ENCODE measurements at regions not wholly inside any gene's neighbourhood (a gene's known extent, or its start where the extent isn't known, plus 50 kb on each side); places are given as distances from the start of the nearest gene placed in this dataset.
A peak's percentile ranks its signal among the peaks of the same experiment; 100 is the strongest.

DNA sequence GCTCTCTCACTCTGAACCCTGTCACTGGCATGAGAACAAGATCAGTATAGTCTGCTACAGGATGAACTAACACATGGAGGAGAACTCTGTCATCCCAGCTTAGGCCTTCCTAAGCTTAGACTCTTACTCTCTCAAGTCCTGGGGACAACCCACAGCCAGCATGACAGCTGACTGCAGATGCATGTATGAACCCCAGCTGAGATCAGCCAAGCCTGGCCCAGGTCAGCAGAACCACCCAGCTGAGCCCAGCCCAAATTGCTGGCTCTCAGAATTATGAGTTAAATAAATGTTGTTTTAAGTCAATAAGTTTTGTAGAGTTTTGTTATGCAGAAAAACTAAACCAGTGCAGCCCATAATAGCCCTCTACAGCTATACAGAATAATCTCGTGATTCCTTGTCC lies 287.3 kb downstream of the TNS1 start:
- H3K4me3 ChIP-seq, result no peak overlapping the region
- H3K36me3 ChIP-seq, result peaks cover 0 to 3% (median 0%) of the 10 kb centered on the region in 9 donors
- H3K27me3 ChIP-seq, result no peaks in the 10 kb centered on the region
- ATAC-seq, result no peak
- 64 to 77% methylated on average over 1 of the region's 1 CpG for WGBS, 2 donors
- TF ChIP-seq, protein P1, sequence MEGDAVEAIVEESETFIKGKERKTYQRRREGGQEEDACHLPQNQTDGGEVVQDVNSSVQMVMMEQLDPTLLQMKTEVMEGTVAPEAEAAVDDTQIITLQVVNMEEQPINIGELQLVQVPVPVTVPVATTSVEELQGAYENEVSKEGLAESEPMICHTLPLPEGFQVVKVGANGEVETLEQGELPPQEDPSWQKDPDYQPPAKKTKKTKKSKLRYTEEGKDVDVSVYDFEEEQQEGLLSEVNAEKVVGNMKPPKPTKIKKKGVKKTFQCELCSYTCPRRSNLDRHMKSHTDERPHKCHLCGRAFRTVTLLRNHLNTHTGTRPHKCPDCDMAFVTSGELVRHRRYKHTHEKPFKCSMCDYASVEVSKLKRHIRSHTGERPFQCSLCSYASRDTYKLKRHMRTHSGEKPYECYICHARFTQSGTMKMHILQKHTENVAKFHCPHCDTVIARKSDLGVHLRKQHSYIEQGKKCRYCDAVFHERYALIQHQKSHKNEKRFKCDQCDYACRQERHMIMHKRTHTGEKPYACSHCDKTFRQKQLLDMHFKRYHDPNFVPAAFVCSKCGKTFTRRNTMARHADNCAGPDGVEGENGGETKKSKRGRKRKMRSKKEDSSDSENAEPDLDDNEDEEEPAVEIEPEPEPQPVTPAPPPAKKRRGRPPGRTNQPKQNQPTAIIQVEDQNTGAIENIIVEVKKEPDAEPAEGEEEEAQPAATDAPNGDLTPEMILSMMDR (IDR thresholded peaks at IDR 0.05), result no peak
- H3K27ac ChIP-seq, result peak overlapping the region in 3 of 10 donors; percentile 69 to 79 (median 69)
- no peak for DNase-seq
- H3K4me1 ChIP-seq, result peaks cover 0 to 26% (median 20%) of the 10 kb centered on the region in 9 donors
- intact Hi-C loops (cut with DNase I), result loop anchor here in 6 of 10 donors (10.0 kb wide), 7 partner anchors 191 to 1031 kb away; partner anchors contain the start of gene IGFBP5 (in 1 of the 6)
- H3K9me3 ChIP-seq, result peaks cover 0 to 8% (median 0%) of the 10 kb centered on the region in 11 donors

DNA sequence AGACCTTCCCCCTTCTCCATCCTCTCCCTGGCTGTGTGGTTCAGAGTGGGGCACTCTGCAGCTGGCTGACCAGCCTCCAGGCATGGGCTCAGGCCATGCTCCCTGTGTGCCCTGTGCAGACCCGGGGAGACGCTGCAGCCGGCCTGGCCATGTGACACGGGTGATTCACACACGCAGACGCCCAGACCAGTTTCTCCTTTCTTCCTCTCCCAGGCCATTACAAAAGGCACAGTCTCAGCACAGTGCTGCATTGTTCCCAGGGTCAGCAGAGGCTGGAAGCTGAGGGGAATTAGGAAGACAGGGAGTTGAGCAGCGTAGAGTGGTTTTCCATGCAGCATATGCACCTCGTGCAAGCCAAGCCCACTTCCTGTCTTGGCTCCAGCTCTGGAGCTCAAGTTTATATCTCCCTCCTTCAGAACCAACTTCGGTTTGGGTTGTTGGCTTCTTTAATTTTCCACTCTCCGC lies 288.5 kb downstream of the TNS1 start:
- Histone ChIP-seq H3K4me3 (no peak overlapping the region), H3K4me1 (peaks cover 0 to 26% (median 20%) of the 10 kb centered on the region in 9 donors), H3K27me3 (no peaks in the 10 kb centered on the region), H3K36me3 (peaks cover 0 to 3% (median 0%) of the 10 kb centered on the region in 9 donors), H3K27ac (peak overlapping the region in 8 of 10 donors; percentile 19 to 82 (median 62)), H3K9me3 (peaks cover 0 to 8% (median 0%) of the 10 kb centered on the region in 11 donors)
- intact Hi-C loops (cut with DNase I), result loop anchor here (5.0 to 10.0 kb wide), 14 partner anchors 62 to 1197 kb away; partner anchors contain the start of gene IGFBP5 (in 5 of the 10)
- WGBS, 2 donors, result 38 to 63% methylated on average over 10 of the region's 10 CpGs
- DNase-seq (peak; percentile 58 to 61), ATAC-seq (peak; percentile 65 to 89 (median 82))
- TF ChIP-seq, protein P1 (IDR thresholded peaks at IDR 0.05), result no peak

DNA sequence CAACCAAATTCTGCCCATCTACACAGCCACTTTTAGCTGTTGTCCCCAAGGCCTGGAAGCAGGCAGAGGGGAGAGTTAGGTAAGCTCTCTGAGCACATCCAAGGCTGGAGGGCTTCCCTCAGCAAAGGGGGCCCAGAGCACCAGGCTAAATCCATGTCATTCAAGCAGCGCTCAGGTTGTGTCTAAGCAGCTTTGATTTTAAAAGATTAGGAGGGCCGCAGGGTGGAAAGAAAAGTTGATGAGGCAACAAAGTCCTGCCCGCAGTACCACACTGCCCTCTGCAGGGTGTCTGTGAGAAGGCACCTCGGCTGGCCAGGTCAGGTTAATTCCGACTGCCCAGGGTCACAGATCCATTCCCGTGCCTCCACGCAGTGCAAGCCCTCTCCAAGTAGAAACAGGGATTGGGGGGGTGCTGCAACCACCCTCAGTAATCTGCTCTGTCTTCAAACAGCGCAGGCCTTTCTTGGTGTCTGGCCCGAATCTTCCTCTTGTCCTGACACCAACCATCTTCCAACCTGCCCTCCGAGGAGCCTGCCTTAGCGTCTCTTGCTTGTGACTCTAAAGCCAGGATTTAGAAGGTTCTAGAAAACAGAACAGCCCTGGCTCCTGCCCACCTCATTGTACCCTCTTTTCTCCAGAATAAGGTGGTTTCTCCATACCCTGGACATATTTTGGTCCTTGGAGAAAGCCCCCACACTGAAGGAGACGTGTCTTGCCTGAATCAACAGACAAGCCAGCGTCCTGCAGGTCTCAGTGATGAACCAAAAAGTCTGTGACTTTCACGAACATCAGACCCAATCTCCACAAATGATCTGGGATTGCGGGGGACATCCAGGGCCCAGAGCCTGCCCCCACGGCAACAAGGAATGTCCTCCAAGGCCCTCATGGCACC lies 289.2 kb downstream of the TNS1 start:
- Histone ChIP-seq H3K9me3 (peaks cover 0 to 8% (median 0%) of the 10 kb centered on the region in 11 donors), H3K4me1 (peaks cover 0 to 26% (median 20%) of the 10 kb centered on the region in 9 donors), H3K4me3 (no peak overlapping the region), H3K27me3 (no peaks in the 10 kb centered on the region), H3K27ac (peak overlapping the region in 9 of 10 donors; percentile 12 to 82 (median 56)), H3K36me3 (peaks cover 0 to 3% (median 0%) of the 10 kb centered on the region in 9 donors)
- intact Hi-C loops (cut with DNase I), result loop anchor here (2.0 to 10.0 kb wide), 16 partner anchors 61 to 1196 kb away; partner anchors contain the start of gene IGFBP5 (in 5 of the 10)
- peak; percentile 76 to 88 (median 84) for ATAC-seq
- TF ChIP-seq, protein P1 (IDR thresholded peaks at IDR 0.05), result peak; percentile 86 to 99 (median 98)
- peak; percentile 80 to 82 for DNase-seq
- WGBS, 2 donors, result 40 to 42% methylated on average over 16 of the region's 16 CpGs

DNA sequence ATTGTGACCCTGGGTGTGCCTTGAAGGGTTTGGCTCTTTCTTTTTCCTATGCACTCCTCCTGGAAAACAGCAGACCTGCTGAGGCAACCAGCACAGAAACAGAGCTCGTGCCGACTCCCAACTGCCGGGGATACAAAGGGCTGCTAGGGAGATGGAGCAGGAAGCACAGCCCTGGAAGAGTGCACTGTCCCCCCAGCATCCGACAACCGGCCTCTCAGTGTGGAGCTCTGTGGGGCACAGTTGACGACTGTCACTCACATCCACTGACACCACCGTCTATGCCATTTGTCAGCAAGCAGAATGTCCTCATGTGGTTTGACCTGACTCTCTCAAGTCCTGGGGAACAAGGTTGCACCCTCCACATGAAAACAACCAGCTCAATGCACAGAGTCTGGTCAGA lies 290.4 kb downstream of the TNS1 start:
- H3K9me3 ChIP-seq, result peaks cover 0 to 8% (median 0%) of the 10 kb centered on the region in 11 donors
- TF ChIP-seq, protein P1 (IDR thresholded peaks at IDR 0.05), result no peak
- H3K27me3 ChIP-seq, result no peaks in the 10 kb centered on the region
- intact Hi-C loops (cut with DNase I), result loop anchor here (2.0 to 10.0 kb wide), 16 partner anchors 60 to 1195 kb away; partner anchors contain the start of gene IGFBP5 (in 5 of the 10)
- no peak overlapping the region for H3K4me3 ChIP-seq
- WGBS, 2 donors, result 96 to 97% methylated on average over 7 of the region's 7 CpGs
- DNase-seq, result no peak
- ATAC-seq, result no peak
- no peak overlapping the region for H3K27ac ChIP-seq
- H3K36me3 ChIP-seq, result peaks cover 0 to 3% (median 0%) of the 10 kb centered on the region in 9 donors
- peaks cover 0 to 27% (median 20%) of the 10 kb centered on the region in 9 donors for H3K4me1 ChIP-seq
